Keratinocyte (primary cell): ENCODE measurements at regions not wholly inside any gene's neighbourhood (a gene's known extent, or its start where the extent isn't known, plus 50 kb on each side); places are given as distances from the start of the nearest gene placed in this dataset.

Experiments used
- DNase-seq: peaks from one replicate; pipeline ENCODE4 v3.0.0-alpha.2; 2011; ENCODE audit warnings: low read depth, missing footprints, low spot score
- FAIRE-seq: peaks from 2 replicates; lab custom pipeline; 2011; peaks lifted over from hg19 to GRCh38; lab: Jason Lieb, UNC
- H2AFZ ChIP-seq: 2 replicates; pipeline ENCODE4 v1.6.0; 2012; ENCODE audit warnings: low read length, control low read depth, inconsistent platforms; ENCODE audit not compliant: control insufficient read depth
- H3K27ac ChIP-seq: 2 replicates; pipeline ENCODE4 v1.5.1; 2011; ENCODE audit warnings: low read length; ENCODE audit not compliant: control insufficient read depth, insufficient read depth
- H3K27me3 ChIP-seq: 3 replicates; pipeline ENCODE4 v1.6.0; 2011; ENCODE audit warnings: low read length; ENCODE audit not compliant: control insufficient read depth, insufficient read depth; ENCODE audit errors: extremely low read depth
- H3K36me3 ChIP-seq, 2 experiments: 2 replicates in 1 of 2; 3 replicates in 1 of 2; pipeline ENCODE4 v1.5.1; 2011; ENCODE audit warnings: low read length in 2 of 2, mild to moderate bottlenecking in 1 of 2; ENCODE audit not compliant: control insufficient read depth in 2 of 2, insufficient read depth in 2 of 2; ENCODE audit errors: extremely low read depth in 1 of 2
- H3K4me1 ChIP-seq: 3 replicates; pipeline ENCODE4 v1.5.1; 2011; ENCODE audit warnings: low read length; ENCODE audit not compliant: control insufficient read depth, insufficient read depth; ENCODE audit errors: extremely low read depth
- H3K4me2 ChIP-seq: 3 replicates; pipeline ENCODE4 v1.6.0; 2011; ENCODE audit warnings: low read depth, low read length; ENCODE audit not compliant: control insufficient read depth, insufficient read depth; ENCODE audit errors: extremely low read depth
- H3K4me3 ChIP-seq, 3 experiments: fragments of 200-600 bp in 1 of 3; sonication (generic) in 1 of 3; 2 replicates in 2 of 3; 3 replicates in 1 of 3; pipeline ENCODE4 v1.5.1; 2011 to 2016; ENCODE audit warnings: low read length in 3 of 3, mild to moderate bottlenecking in 3 of 3, control low read depth in 2 of 3, inconsistent platforms in 1 of 3, low read depth in 1 of 3, mixed read lengths in 1 of 3, mixed run types in 1 of 3, moderate library complexity in 1 of 3; ENCODE audit not compliant: control insufficient read depth in 2 of 3, insufficient read depth in 2 of 3; ENCODE audit errors: extremely low read depth in 1 of 3
- H3K79me2 ChIP-seq: 2 replicates; pipeline ENCODE4 v1.6.0; 2012; ENCODE audit warnings: low read length; ENCODE audit not compliant: control insufficient read depth, insufficient read depth
- H3K9ac ChIP-seq: 3 replicates; pipeline ENCODE4 v1.6.0; 2011; ENCODE audit warnings: low read length; ENCODE audit not compliant: control insufficient read depth, insufficient read depth; ENCODE audit errors: extremely low read depth
- H3K9me1 ChIP-seq: 3 replicates; pipeline ENCODE4 v1.6.0; 2011; ENCODE audit warnings: low read length; ENCODE audit not compliant: control insufficient read depth, insufficient read depth; ENCODE audit errors: extremely low read depth
- H3K9me3 ChIP-seq: 2 replicates; pipeline ENCODE4 v1.5.1; 2012; ENCODE audit warnings: low read depth, low read length; ENCODE audit not compliant: control insufficient read depth
- H4K20me1 ChIP-seq: 3 replicates; pipeline ENCODE4 v1.6.0; 2011; ENCODE audit warnings: low read length; ENCODE audit not compliant: control insufficient read depth, insufficient read depth; ENCODE audit errors: extremely low read depth
- CTCF ChIP-seq, 3 experiments: IDR thresholded peaks in 1 of 3; conservative IDR thresholded peaks in 1 of 3; optimal IDR thresholded peaks in 1 of 3; 2 replicates in 2 of 3; 3 replicates in 1 of 3; pipeline versions ENCODE3 to v1.5.1; 2011; ENCODE audit warnings: low read length in 3 of 3, mild to moderate bottlenecking in 3 of 3, moderate library complexity in 2 of 3, control low read depth in 1 of 3, inconsistent platforms in 1 of 3; ENCODE audit not compliant: insufficient read depth in 2 of 3; ENCODE audit errors: extremely low read depth in 1 of 3
- EZH2 ChIP-seq: IDR thresholded peaks from one replicate; pipeline ENCODE4 v1.6.1; 2012; ENCODE audit warnings: inconsistent platforms, mild to moderate bottlenecking, low read length, moderate library complexity
- dilution Hi-C: fragments of 300-500 bp; cut with MboI; formaldehyde crosslinking; loops from one replicate; pipeline ENCODE4 v1.7.0; 2020; ENCODE audit warnings: low sequenced_read_pairs; ENCODE audit not compliant: extremely low pct_ligation_motif_present

GRCh38 chr10:81177651-81178244, 640.0 kb downstream of the SH2D4B start:
- Histone ChIP-seq H3K36me3 (no peaks in the 10 kb centered on the region), H3K9me1 (no peaks in the 10 kb centered on the region), H3K4me1 (no peaks in the 10 kb centered on the region), H3K4me3 (no peak overlapping the region), H4K20me1 (no peaks in the 10 kb centered on the region), H2AFZ (no peak overlapping the region), H3K9ac (no peak overlapping the region), H3K27me3 (no peaks in the 10 kb centered on the region), H3K79me2 (no peaks in the 10 kb centered on the region), H3K27ac (no peak overlapping the region), H3K4me2 (no peak overlapping the region), H3K9me3 (no peaks in the 10 kb centered on the region)
- FAIRE-seq, result no peak
- dilution Hi-C loops, result no loop called here
- DNase-seq, result no peak
- no peak for TF ChIP-seq CTCF (optimal IDR thresholded peaks at IDR 0.05 in 1 of 3, IDR thresholded peaks at IDR 0.05 in 1 of 3, conservative IDR thresholded peaks at IDR 0.05 in 1 of 3; ENCODE audit: extremely low read depth in 1 of 3, insufficient read depth in 2 of 3, low read length in 3 of 3)
- no peak for TF ChIP-seq EZH2

- H3K79me2 ChIP-seq, result no peaks in the 10 kb centered on the region
- H3K9me1 ChIP-seq, result no peaks in the 10 kb centered on the region
- no peak for DNase-seq
- TF ChIP-seq CTCF (optimal IDR thresholded peaks at IDR 0.05 in 1 of 3, IDR thresholded peaks at IDR 0.05 in 1 of 3, conservative IDR thresholded peaks at IDR 0.05 in 1 of 3; ENCODE audit: extremely low read depth in 1 of 3, insufficient read depth in 2 of 3, low read length in 3 of 3) (no peak), EZH2 (no peak)
- no peaks in the 10 kb centered on the region for H3K36me3 ChIP-seq
- H3K4me3 ChIP-seq, result no peak overlapping the region
- no peak overlapping the region for H2AFZ ChIP-seq
- dilution Hi-C loops, result no loop called here
- H3K27me3 ChIP-seq, result no peaks in the 10 kb centered on the region
- no peak overlapping the region for H3K4me2 ChIP-seq
- no peak overlapping the region for H3K27ac ChIP-seq
- no peak for FAIRE-seq
- H3K9ac ChIP-seq, result no peak overlapping the region
- H4K20me1 ChIP-seq, result no peaks in the 10 kb centered on the region
- H3K9me3 ChIP-seq, result no peaks in the 10 kb centered on the region
- no peaks in the 10 kb centered on the region for H3K4me1 ChIP-seq
Observed at GRCh38 chr10:81179324-81179723, 641.6 kb downstream of the SH2D4B start.
